ENCODE measurements at regions not wholly inside any gene's neighbourhood (a gene's known extent, or its start where the extent isn't known, plus 50 kb on each side); places are given as distances from the start of the nearest gene placed in this dataset.

DNA sequence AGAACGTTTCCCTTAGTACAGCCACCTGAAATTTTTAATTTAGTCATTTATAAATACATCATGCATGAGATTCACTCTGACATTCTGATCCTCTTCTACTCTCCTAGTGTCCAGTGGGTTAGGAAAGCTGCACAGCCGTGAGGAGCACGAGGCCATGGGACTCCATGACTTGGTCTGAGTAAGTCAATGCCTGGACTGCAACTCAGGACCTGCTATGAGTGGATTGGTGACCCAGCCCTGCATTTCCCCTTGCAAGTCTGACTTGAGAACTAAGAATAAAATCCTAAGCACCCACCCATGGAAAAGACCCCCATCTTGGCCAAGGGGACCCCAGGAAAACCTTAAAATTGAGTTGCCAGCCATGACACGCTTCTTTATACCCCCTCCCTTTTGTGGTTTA is 237.6 kb upstream of the HDAC4 start:
- TF ChIP-seq, protein P1, sequence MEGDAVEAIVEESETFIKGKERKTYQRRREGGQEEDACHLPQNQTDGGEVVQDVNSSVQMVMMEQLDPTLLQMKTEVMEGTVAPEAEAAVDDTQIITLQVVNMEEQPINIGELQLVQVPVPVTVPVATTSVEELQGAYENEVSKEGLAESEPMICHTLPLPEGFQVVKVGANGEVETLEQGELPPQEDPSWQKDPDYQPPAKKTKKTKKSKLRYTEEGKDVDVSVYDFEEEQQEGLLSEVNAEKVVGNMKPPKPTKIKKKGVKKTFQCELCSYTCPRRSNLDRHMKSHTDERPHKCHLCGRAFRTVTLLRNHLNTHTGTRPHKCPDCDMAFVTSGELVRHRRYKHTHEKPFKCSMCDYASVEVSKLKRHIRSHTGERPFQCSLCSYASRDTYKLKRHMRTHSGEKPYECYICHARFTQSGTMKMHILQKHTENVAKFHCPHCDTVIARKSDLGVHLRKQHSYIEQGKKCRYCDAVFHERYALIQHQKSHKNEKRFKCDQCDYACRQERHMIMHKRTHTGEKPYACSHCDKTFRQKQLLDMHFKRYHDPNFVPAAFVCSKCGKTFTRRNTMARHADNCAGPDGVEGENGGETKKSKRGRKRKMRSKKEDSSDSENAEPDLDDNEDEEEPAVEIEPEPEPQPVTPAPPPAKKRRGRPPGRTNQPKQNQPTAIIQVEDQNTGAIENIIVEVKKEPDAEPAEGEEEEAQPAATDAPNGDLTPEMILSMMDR (IDR thresholded peaks at IDR 0.05): no peak
- TF ChIP-seq EZH2 (IDR thresholded peaks at IDR 0.05) (no peak), EZH2phosphoT487 (IDR thresholded peaks at IDR 0.05) (no peak)

All from neural progenitor cell (in vitro differentiated cells).